IMR-90 (cell line): ENCODE measurements at regions not wholly inside any gene's neighbourhood (a gene's known extent, or its start where the extent isn't known, plus 50 kb on each side); places are given as distances from the start of the nearest gene placed in this dataset.

Experiments used
- ATAC-seq: fragments of 200-7000 bp; cut with Tn5 transposase; 2 replicates; pipeline ENCODE4 v1.9.1; 2020; ENCODE audit warnings: low read depth, mild to moderate bottlenecking, moderate library complexity
- BruUV-seq: library from RNA; stranded (reverse); fragments of 400-500 nt; replicated peaks from 2 replicates; lab custom pipeline; 2021; lab: Mats Ljungman, UMichigan
- CTCF ChIA-PET: fragments of 300-600 bp; formaldehyde crosslinking; extraction: SDS; loops from one replicate; lab custom pipeline; 2021; ENCODE audit warnings: antibody characterized with exemption; lab: Yijun Ruan, JAX
- POLR2A ChIA-PET: fragments of 300-600 bp; sonication (Branson Sonifier 250); formaldehyde crosslinking; loops from one replicate; lab custom pipeline; 2022; ENCODE audit warnings: antibody characterized with exemption; ENCODE audit not compliant: unreplicated experiment; lab: Charles Lee
- DNase-seq: peaks from one replicate; pipeline ENCODE4 v3.0.0; 2013
- H2AFZ ChIP-seq: replicated peaks from 2 replicates; pipeline ENCODE3; 2013; ENCODE audit warnings: low read length, mild to moderate bottlenecking; ENCODE audit not compliant: poor library complexity
- H2AK5ac ChIP-seq: 2 replicates; pipeline ENCODE4 v1.6.1; 2013; ENCODE audit warnings: low read depth, low read length, inconsistent platforms
- H2AK9ac ChIP-seq: replicated peaks from 2 replicates; pipeline ENCODE3; 2013; ENCODE audit warnings: mild to moderate bottlenecking, low read depth, low read length, moderate library complexity; ENCODE audit not compliant: poor library complexity
- H2BK120ac ChIP-seq: 2 replicates; pipeline ENCODE4 v1.6.1; 2013; ENCODE audit warnings: low read depth, low read length, inconsistent platforms
- H2BK15ac ChIP-seq: 3 replicates; pipeline ENCODE4 v1.6.1; 2013; ENCODE audit warnings: low read depth, low read length, inconsistent platforms
- H2BK20ac ChIP-seq: 2 replicates; pipeline ENCODE4 v1.6.1; 2013; ENCODE audit warnings: low read depth, mild to moderate bottlenecking, inconsistent platforms, low read length, moderate library complexity
- H2BK5ac ChIP-seq: 2 replicates; pipeline ENCODE4 v1.6.1; 2013; ENCODE audit warnings: mild to moderate bottlenecking, low read depth, low read length, inconsistent platforms; ENCODE audit not compliant: poor library complexity, severe bottlenecking
- H3K14ac ChIP-seq: replicated peaks from 2 replicates; pipeline ENCODE4 v1.6.1; 2013; ENCODE audit warnings: low read depth, low read length, inconsistent platforms
- H3K18ac ChIP-seq: 2 replicates; pipeline ENCODE4 v1.6.1; 2013; ENCODE audit warnings: low read depth, low read length, control low read depth
- H3K23ac ChIP-seq: 2 replicates; pipeline ENCODE4 v1.6.1; 2013; ENCODE audit warnings: low read depth, low read length, inconsistent platforms
- H3K27ac ChIP-seq: 2 replicates; pipeline ENCODE4 v1.5.1; 2013; ENCODE audit warnings: mild to moderate bottlenecking, control low read depth, low read length; ENCODE audit not compliant: insufficient read depth
- H3K27me3 ChIP-seq: 2 replicates; pipeline ENCODE4 v1.6.1; 2013; ENCODE audit warnings: low read length; ENCODE audit not compliant: control insufficient read depth, insufficient read depth
- H3K36me3 ChIP-seq: 2 replicates; pipeline ENCODE4 v1.6.1; 2013; ENCODE audit warnings: low read length, mixed read lengths; ENCODE audit not compliant: control insufficient read depth, insufficient read depth
- H3K4ac ChIP-seq: 2 replicates; pipeline ENCODE4 v1.6.1; 2013; ENCODE audit warnings: low read depth, low read length, inconsistent platforms
- H3K4me1 ChIP-seq: 2 replicates; pipeline ENCODE4 v1.6.1; 2013; ENCODE audit warnings: low read length, mixed read lengths; ENCODE audit not compliant: control insufficient read depth, insufficient read depth
- H3K4me2 ChIP-seq: 2 replicates; pipeline ENCODE4 v1.6.1; 2013; ENCODE audit warnings: low read depth, mild to moderate bottlenecking, control low read depth, low read length, moderate library complexity
- H3K4me3 ChIP-seq: 2 replicates; pipeline ENCODE4 v1.5.1; 2013; ENCODE audit warnings: low read depth, mild to moderate bottlenecking, control low read depth, low read length, moderate library complexity; ENCODE audit not compliant: insufficient read depth
- H3K56ac ChIP-seq: 2 replicates; pipeline ENCODE4 v1.6.1; 2013; ENCODE audit warnings: low read length, inconsistent platforms; ENCODE audit not compliant: insufficient read depth; ENCODE audit errors: extremely low read depth
- H3K79me1 ChIP-seq, 2 experiments: 2 replicates each; pipeline ENCODE4 v1.6.1; 2013; ENCODE audit warnings: low read length in 2 of 2, inconsistent platforms in 1 of 2, low read depth in 1 of 2
- H3K9ac ChIP-seq: 2 replicates; pipeline ENCODE4 v1.6.1; 2013; ENCODE audit warnings: low read depth, low read length, control low read depth
- H3K9me1 ChIP-seq: 2 replicates; pipeline ENCODE4 v1.6.1; 2013; ENCODE audit warnings: low read length, inconsistent platforms; ENCODE audit not compliant: insufficient read depth
- H3K9me3 ChIP-seq: 2 replicates; pipeline ENCODE4 v1.6.1; 2013; ENCODE audit warnings: low read length; ENCODE audit not compliant: control insufficient read depth, insufficient read depth
- H4K20me1 ChIP-seq: 2 replicates; pipeline ENCODE4 v1.6.1; 2013; ENCODE audit warnings: low read length, inconsistent platforms; ENCODE audit not compliant: insufficient read depth
- H4K5ac ChIP-seq: 2 replicates; pipeline ENCODE4 v1.6.1; 2013; ENCODE audit warnings: mild to moderate bottlenecking, low read depth, low read length, control low read depth
- H4K8ac ChIP-seq, 2 experiments: 2 replicates each; pipeline ENCODE4 v1.6.1; 2013; ENCODE audit warnings: low read depth in 2 of 2, low read length in 2 of 2, control low read depth in 1 of 2, inconsistent platforms in 1 of 2
- H4K91ac ChIP-seq: 2 replicates; pipeline ENCODE4 v1.6.1; 2013; ENCODE audit warnings: low read depth, low read length, inconsistent platforms; ENCODE audit not compliant: insufficient read depth
- BHLHE40 ChIP-seq: fragments of 150-350 bp; IDR thresholded peaks from 2 replicates; pipeline ENCODE4 v1.6.1; 2016; ENCODE audit warnings: mild to moderate bottlenecking, low read depth, low read length
- CEBPB ChIP-seq: IDR thresholded peaks from 2 replicates; pipeline ENCODE4 v1.6.1; 2012; ENCODE audit warnings: low read depth, low read length, improper control_type of control experiment
- CHD1 ChIP-seq: IDR thresholded peaks from 2 replicates; pipeline ENCODE4 v1.6.1; 2012; ENCODE audit warnings: low read depth, low read length, improper control_type of control experiment
- CTCF ChIP-seq: conservative IDR thresholded peaks from 2 replicates; pipeline ENCODE4 v1.5.1; 2012; ENCODE audit warnings: mild to moderate bottlenecking, low read depth, low read length, improper control_type of control experiment
- ELK1 ChIP-seq: fragments of 150-350 bp; IDR thresholded peaks from 2 replicates; pipeline ENCODE4 v1.6.1; 2016; ENCODE audit warnings: low read depth, mild to moderate bottlenecking, low read length, moderate library complexity, borderline replicate concordance
- FOS ChIP-seq: fragments of 150-350 bp; IDR thresholded peaks from 2 replicates; pipeline ENCODE4 v1.6.1; 2016; ENCODE audit warnings: low read depth, low read length
- MXI1 ChIP-seq: IDR thresholded peaks from 2 replicates; pipeline ENCODE4 v1.6.1; 2012; ENCODE audit warnings: low read depth, mild to moderate bottlenecking, low read length, moderate library complexity, borderline replicate concordance
- RAD21 ChIP-seq: IDR thresholded peaks from 2 replicates; pipeline ENCODE4 v1.6.1; 2012; ENCODE audit warnings: low read length, improper control_type of control experiment
- RCOR1 ChIP-seq: IDR thresholded peaks from 2 replicates; pipeline ENCODE4 v1.6.1; 2012; ENCODE audit warnings: mild to moderate bottlenecking, low read length, improper control_type of control experiment; ENCODE audit not compliant: insufficient replicate concordance
- RFX5 ChIP-seq: IDR thresholded peaks from 2 replicates; pipeline ENCODE4 v1.8.0; 2012; ENCODE audit warnings: low read depth, mild to moderate bottlenecking, low read length, moderate library complexity
- SMC3 ChIP-seq: fragments of 150-350 bp; IDR thresholded peaks from 2 replicates; pipeline ENCODE4 v1.6.1; 2016; ENCODE audit warnings: low read depth, mild to moderate bottlenecking, antibody characterized with exemption, low read length, moderate library complexity
- WGBS, 2 experiments: methylation state at CpG; one replicate each; pipeline versions ENCODE4 v1.1.5 to v1.1.7; 2013; ENCODE audit warnings: missing lambda C conversion rate in 2 of 2; ENCODE audit not compliant: insufficient read length in 1 of 2; ENCODE audit errors: extremely low coverage in 2 of 2; 5-methylcytosine and 5-hydroxymethylcytosine counted together
- dilution Hi-C: fragments of 300-500 bp; cut with HindIII; formaldehyde crosslinking; loops from one replicate; pipeline ENCODE4 v1.14.3; 2018; ENCODE audit warnings: low sequenced_read_pairs; ENCODE audit not compliant: unreplicated experiment
- in situ Hi-C: fragments of 300-500 bp; cut with MboI; formaldehyde crosslinking; loops from 3 replicates; pipeline ENCODE4 v1.14.3; 2019; ENCODE audit warnings: low sequenced_read_pairs, inconsistent platforms, mixed read lengths
- intact Hi-C: fragments of 100-400 bp; cut with micrococcal nuclease; formaldehyde crosslinking; loops from 2 replicates; pipeline ENCODE4 v1.10.0; 2022

- intact Hi-C loops: no loop called here
Observed at GRCh38 chr2:34099377-34099776, 500.3 kb upstream of the FAM98A start.

More at GRCh38 chr2:34099377-34099776, 500.3 kb upstream of the FAM98A start:
- Histone ChIP-seq H2AFZ (no peak overlapping the region), H2AK5ac (no peak overlapping the region), H2BK5ac (no peak overlapping the region), H3K56ac (no peak overlapping the region), H4K20me1 (no peaks in the 10 kb centered on the region), H2AK9ac (no peak overlapping the region), H3K4me3 (no peak overlapping the region), H3K9me1 (no peaks in the 10 kb centered on the region), H4K5ac (no peak overlapping the region), H3K23ac (no peak overlapping the region), H3K9ac (no peak overlapping the region), H3K4me1 (no peaks in the 10 kb centered on the region), H3K79me1 (no peaks in the 10 kb centered on the region), H3K27ac (no peak overlapping the region), H3K9me3 (no peaks in the 10 kb centered on the region), H3K4me2 (no peak overlapping the region), H3K4ac (no peak overlapping the region), H3K14ac (no peak overlapping the region), H2BK120ac (no peak overlapping the region), H3K18ac (no peak overlapping the region), H4K8ac (no peak overlapping the region), H2BK15ac (no peak overlapping the region), H4K91ac (no peak overlapping the region), H2BK20ac (no peak overlapping the region), H3K36me3 (no peaks in the 10 kb centered on the region), H3K27me3 (no peaks in the 10 kb centered on the region)
- in situ Hi-C loops: loop anchor here (5.0 kb wide), 1 partner anchor 1313 kb away; no protein-coding TSS in a partner anchor
- no TSS peak for BruUV-seq
- no peak for DNase-seq
- dilution Hi-C loops: no loop called here
- ChIA-PET CTCF (no interaction called here), POLR2A (no interaction called here)
- ATAC-seq: no peak
- no CpG with 5 or more reads among the region's 2 CpGs for WGBS, 2 experiments
- no peak for TF ChIP-seq CEBPB
- no peak for TF ChIP-seq CTCF
- TF ChIP-seq SMC3: no peak
- TF ChIP-seq MXI1: no peak
- no peak for TF ChIP-seq RCOR1
- TF ChIP-seq ELK1: no peak
- no peak for TF ChIP-seq CHD1
- no peak for TF ChIP-seq FOS
- TF ChIP-seq RAD21: no peak
- TF ChIP-seq RFX5: no peak
- no peak for TF ChIP-seq BHLHE40
